ENCODE measurements at regions not wholly inside any gene's neighbourhood (a gene's known extent, or its start where the extent isn't known, plus 50 kb on each side); places are given as distances from the start of the nearest gene placed in this dataset.

DNA sequence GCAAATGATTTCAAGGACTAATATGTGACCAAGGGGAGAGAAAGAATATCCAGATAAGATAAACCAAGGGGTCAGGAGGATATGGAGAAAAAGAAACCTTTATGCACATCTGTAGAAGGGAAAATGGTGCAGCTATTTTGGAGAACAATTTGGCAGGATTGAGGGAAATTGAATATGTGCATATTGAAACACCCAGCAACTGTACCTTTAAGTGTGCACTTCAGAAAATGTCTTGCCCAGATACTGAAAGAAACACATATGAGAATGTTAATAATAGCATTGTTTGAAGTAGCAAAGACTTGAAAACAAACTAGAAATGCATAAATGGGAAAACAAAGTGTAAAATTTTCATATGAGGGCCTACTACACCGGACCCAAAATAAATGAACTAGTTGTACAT is 599.6 kb downstream of the PSAT1 start:
- TF ChIP-seq, protein P1, sequence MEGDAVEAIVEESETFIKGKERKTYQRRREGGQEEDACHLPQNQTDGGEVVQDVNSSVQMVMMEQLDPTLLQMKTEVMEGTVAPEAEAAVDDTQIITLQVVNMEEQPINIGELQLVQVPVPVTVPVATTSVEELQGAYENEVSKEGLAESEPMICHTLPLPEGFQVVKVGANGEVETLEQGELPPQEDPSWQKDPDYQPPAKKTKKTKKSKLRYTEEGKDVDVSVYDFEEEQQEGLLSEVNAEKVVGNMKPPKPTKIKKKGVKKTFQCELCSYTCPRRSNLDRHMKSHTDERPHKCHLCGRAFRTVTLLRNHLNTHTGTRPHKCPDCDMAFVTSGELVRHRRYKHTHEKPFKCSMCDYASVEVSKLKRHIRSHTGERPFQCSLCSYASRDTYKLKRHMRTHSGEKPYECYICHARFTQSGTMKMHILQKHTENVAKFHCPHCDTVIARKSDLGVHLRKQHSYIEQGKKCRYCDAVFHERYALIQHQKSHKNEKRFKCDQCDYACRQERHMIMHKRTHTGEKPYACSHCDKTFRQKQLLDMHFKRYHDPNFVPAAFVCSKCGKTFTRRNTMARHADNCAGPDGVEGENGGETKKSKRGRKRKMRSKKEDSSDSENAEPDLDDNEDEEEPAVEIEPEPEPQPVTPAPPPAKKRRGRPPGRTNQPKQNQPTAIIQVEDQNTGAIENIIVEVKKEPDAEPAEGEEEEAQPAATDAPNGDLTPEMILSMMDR (IDR thresholded peaks at IDR 0.05) = no peak
- TF ChIP-seq POLR2A (IDR thresholded peaks at IDR 0.05) = no peak
